Glomerular endothelial cell (primary cell): ENCODE measurements at regions not wholly inside any gene's neighbourhood (a gene's known extent, or its start where the extent isn't known, plus 50 kb on each side); places are given as distances from the start of the nearest gene placed in this dataset.
"Not testable (repeated sequence)": the region's sequence is repeated elsewhere in the genome, so short reads cannot be mapped to it uniquely, and the experiment has no call there.

Source experiments
- DNase-seq: peaks from one replicate; pipeline ENCODE4 v3.0.0-alpha.2; 2011; ENCODE audit warnings: low read depth, low spot score; ENCODE audit errors: extremely low read depth

DNA sequence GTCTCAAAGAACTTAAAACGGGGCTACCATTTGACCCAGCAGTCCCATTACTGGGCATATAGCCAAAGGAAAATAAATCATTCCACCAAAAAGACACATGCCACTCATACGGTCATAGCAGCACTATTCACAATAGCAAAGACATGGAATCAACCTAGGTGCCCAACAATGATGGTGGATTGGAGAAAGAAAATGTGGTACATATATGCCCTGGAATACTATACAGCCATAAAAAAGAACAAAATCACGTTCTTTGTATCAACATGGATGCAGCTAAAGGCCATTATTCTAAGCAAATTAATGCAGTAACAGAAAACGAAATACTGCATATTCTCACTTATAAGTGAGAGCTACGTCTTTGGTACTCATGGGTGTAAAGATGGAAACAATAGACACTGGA is 138.1 kb upstream of the NEIL3 start:
- DNase-seq: no peak

DNA sequence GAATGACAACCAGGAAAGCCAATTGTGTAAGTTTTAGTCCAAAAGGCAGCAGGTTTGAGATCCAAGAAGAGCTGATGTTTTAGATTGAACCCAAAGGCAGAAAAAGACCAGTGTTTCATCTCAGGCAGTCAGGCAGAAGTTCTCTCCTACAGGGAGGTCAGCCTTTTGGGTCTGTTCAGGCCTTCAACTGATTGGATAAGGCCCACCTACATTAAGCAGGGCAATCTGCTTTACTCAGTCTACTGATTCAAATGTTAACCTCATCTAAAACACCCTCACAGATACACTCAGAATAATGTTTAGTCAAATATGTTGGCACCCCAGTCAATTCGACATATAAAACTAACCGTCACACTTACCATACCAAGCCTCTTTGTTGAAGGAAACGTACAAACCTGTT is 134.2 kb upstream of the NEIL3 start:
- no peak for DNase-seq

DNA sequence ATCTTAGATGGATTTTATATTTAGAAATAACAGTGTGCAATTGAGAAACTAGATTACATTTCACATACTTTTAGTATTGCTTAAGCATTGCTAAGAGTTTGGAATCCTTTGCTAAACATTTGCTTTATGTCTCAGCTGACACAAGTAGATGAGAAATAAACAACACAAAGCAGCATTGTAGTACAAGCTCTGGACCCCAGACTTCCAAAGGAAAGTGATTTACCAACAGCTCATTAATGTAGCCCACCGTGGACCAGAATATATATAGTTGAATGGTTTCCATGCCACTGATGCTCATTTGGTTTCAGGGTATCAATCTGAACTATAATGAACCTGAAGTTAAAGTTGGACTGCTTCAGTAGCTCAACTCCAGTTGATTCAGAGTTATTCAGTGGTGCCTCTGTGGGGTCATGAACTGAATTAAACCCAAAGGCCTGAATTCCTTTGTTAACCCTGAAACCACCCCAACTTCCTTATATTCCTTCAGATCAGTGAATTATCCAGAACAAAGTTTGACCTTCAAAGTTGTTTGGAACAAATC is 132.1 kb upstream of the NEIL3 start:
- no peak for DNase-seq

DNA sequence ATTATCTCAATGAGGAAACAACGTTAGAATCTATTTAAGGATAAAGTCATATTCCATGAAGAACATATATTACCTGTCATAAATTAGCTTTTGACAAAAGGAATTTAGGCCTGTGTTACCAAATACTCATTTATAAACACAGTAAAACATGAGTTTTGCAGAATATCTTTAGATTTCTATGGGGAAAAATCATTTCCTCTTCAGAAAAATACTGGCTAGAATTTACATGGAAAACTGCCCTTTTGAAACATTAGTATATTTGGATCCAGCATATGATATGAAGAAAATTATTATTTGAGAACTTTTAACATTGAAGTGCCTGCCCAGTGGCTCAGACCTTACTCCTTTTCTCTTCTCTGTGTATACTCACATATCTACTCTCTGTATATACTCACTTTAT is 131.4 kb upstream of the NEIL3 start:
- DNase-seq: no peak

- DNase-seq: no peak
These were observed 127.5 kb upstream of the NEIL3 start for GRCh38 chr4:177182166-177182565.

GRCh38 chr4:177182728-177183127 is 126.9 kb upstream of the NEIL3 start:
- no peak for DNase-seq

DNA sequence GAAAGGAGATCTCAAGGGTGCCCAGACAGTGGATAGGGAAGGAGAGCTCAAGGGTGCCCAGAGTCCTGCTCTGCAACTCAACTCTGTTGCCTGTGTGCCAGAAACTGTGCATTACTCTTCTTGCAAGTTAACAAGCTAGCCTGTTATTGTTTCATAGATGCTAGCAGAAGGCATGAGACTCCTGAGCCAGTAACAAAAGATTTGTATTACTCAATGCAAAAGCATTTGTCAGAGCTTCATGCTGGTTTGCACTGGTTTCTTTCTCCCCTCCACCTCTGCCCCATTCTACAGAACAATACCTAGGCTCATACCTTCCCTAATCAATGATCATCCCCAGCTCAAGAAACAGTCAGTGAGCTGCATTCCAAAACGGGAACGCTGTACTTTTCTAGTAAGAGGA is 124.5 kb upstream of the NEIL3 start:
- DNase-seq: no peak

DNA sequence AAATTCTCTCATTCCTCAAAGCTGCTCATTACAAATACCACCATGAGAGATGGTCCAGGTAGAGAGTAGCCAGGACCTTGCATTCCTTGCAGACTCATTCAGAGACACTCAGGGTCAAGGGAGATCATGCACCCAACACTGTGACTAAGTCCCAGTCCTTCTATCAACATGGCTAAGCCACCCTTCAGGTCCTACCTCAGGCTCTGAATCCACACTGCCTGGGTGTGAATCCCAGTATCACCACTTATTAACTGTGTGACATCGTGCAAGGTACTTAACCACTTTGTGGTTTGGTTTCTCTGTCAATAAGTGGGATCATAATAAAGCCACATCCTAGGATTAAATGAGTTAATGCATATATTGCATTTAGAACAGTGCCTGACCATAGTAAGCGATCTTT is 124.1 kb upstream of the NEIL3 start:
- DNase-seq: no peak

DNA sequence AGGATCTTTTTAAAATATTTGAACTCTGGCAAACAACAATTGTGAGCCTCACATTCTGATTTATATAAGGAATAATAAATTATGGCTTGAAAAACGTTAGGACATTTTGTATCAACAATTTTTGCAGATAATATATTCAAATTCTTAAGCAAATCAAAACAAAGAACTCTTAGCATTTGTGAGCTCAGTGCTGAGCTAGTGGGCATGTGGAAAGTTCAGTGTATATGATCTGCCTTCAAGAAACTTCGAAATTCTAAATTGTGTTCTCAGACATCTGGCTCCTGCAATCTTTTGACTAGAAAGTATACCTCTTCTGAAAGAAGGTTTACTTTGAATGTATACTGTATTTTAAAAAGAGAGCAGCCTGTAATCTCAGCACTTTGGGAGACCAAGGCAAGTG is 122.3 kb upstream of the NEIL3 start:
- no peak for DNase-seq

GRCh38 chr4:177190995-177191580 is 118.6 kb upstream of the NEIL3 start:
- no peak for DNase-seq

GRCh38 chr4:177191586-177191985 is 118.1 kb upstream of the NEIL3 start:
- DNase-seq: no peak

DNA sequence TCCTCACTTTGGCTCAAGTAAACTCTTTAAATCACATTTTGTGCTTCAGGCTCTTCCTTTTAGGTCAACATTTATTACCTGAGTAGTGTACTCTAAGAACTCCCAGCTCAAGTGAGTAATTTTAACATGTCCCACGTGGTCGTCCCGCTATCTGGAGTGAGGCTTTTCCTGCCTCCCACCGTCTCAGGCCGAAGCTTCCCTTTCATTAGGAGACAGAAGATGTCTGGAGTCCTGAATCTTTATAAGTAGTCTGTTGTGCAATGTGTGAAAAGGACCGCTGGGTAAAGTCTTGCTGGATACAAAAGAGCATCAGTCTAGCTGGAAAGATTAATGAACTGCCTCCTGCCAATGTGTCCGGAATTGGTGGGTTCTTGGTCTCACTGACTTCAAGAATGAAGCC is 117.7 kb upstream of the NEIL3 start:
- no peak for DNase-seq

DNA sequence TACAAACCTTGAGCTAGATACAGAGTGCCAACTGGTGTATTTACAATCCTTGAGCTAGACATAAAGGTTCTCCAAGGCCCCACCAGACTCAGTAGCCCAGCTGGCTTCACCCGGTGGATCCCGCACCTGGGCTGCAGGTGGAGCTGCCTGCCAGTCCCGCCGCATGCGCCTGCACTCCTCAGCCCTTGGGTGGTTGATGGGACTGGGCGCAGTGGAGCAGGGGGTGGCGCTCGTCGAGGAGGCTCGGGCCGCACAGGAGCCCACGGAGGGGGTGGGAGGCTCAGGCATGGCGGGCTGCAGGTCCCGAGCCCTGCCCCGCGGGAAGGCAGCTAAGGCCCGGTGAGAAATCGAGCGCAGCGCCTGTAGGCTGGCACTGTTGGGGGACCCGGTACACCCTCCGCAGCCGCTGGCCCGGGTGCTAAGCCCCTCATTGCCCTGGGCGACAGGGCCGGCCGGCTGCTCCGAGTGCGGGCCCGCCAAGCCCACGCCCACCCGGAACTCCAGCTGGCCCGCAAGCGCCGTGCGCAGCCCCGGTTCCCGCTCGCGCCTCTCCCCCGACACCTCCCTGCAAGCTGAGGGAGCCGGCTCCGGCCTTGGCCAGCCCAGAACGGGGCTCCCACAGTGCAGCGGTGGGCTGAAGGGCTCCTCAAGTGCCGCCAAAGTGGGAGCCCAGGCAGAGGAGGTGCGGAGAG is 116.5 kb upstream of the NEIL3 start:
- DNase-seq: not testable (repeated sequence)

DNA sequence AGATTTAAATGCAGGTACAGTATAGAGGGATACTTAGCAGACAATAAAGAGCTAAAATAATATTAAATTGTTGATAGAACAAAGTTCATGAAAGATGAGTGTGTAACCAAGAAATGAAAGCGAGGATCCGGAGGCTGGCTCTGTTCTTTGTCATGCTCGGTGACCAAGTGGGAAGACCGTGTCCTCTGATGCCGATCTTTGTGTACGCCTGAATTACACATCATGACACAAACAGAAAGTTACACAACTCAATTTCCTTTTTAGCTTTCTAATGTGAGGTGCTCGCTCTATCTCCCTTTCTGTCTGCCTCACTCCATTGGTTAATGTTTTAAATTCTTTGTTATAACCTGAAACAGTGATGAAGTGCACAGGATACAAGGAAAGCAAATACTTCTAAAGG is 114.8 kb upstream of the NEIL3 start:
- no peak for DNase-seq

GRCh38 chr4:177196615-177197014 is 113.1 kb upstream of the NEIL3 start:
- DNase-seq: no peak

DNA sequence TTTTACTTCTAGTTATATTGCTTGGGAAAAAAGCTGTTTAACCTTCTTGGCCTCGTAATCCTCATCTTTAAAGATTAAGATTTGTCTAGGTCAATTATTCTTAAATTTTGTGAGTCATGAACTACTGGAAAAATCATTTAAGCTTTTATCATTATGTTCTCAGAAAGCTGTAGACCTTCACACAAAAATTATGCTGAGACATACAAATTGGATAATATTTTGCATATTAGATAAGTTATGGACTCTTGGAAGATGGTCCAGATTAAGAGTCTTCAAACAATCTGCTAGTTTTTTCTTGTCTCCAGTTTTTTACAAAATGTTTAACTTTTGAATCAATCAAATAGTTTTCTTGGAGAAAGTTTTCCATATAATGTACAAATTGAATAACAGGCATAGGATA is 108.1 kb upstream of the NEIL3 start:
- DNase-seq: no peak

GRCh38 chr4:177204126-177204525 is 105.5 kb upstream of the NEIL3 start:
- no peak for DNase-seq

DNA sequence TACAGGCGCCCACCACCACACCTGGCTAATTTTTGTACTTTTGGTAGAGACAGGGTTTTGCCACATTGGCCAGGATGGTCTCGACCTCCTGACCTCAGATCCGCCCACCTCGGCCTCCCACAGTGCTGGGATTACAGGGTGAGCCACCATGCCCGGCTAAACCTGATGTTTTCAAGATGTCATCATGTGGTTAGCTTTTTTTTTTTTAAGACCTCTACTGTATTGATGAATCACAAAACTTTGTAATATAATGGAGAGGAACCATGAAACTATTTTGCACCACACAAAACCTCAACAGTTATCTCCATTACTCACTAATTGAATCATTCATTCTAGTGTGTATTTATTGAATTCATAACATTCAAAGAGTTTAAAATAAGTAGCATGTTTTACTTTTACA is 94.7 kb upstream of the NEIL3 start:
- DNase-seq: no peak

DNA sequence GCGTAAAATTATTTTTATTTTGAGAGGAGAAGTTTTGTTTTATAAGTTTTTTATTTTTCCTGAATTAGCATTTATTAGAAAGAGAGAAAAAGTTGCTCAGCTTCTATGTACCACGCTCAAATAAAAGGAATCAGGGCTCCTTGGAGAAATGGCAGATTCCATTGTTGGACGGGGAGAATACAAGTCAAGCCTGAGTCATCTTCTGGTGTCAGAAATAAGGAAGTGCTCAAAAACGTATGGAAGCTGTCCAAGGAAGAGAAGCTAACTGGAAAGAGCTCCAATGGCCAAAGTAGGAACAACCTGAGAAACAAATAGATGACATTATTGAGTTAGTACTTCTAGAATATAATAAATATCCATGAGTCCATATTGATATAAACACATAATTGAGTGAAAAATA is 89.3 kb upstream of the NEIL3 start:
- DNase-seq: no peak

DNA sequence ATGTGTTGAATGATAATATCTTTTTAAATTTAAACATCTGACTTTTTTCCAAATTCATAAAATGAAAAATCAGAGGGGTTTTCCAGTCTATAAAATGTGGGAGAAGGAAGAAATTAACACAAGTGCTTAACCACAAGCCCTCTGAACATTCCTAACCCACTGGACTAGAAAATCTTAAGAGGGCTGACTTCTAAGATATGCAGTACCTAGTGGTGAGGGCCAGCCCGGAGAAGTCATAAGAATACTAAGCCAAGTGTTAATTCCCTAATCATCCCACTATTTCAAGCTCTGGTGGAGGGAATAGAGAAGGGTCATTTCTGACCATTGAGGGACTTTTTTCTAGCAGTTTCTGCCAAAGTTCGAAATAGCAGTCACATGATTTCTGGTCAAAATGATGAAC is 86.9 kb upstream of the NEIL3 start:
- DNase-seq: no peak

DNA sequence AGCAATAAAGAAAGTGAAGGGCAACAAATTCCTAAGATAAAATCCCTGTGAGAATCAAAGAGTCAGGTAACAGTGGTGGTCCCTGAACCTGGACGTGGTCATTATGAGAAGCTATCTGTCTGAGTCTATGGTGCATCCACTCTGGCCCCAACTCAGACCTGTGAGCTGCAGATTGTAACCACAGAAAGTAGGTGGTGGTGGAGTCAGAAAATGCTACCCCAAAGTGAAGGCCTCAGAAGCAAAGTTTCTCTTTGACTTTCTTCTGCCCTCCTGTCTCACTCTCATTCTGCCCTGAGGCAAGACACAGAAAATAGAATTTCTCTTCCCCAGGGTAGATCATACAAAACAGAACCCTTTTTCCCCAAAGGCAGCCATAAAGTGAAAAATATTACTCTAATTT is 84.1 kb upstream of the NEIL3 start:
- DNase-seq: no peak

DNA sequence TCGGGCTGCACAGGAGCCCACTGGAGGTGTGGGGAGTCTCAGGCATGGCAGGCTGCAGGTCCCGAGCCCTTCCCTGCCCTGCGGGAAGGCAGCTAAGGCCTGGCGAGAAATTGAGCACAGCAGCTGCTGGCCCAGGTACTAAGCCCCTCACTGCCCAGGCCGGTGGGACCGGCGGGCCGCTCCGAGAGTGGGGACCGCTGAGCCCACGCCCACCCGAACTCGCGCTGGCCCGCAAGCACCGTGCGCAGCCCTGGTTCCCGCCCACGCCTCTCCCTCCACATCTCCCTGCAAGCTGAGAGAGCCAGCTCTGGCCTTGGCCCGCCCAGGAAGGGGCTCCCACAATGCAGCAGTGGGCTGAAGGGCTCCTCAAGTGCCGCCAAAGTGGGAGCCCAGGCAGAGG is 82.0 kb upstream of the NEIL3 start:
- no peak for DNase-seq

DNA sequence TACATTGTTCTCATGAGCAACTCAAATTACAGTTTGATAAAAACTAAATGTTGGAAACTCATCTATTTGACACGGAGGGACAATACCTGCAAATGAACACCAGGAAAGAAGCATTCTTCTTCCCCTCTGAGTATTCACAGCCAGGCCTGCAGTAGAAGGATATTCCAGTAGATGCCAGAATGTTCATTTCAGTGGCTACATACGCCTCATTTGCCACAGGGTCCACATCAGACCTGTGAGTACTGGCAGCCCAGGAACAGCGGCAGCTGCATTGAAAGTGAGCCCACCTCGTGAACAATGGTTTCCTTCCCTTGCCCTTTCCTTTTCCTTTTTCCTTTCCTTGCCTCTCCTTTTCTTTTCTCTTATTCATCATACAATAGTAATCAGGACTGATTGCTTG is 81.1 kb upstream of the NEIL3 start:
- no peak for DNase-seq
